ENCODE measurements at regions not wholly inside any gene's neighbourhood (a gene's known extent, or its start where the extent isn't known, plus 50 kb on each side); places are given as distances from the start of the nearest gene placed in this dataset.

GRCh38 chr2:30323499-30323898 lies 92.2 kb downstream of the LBH start:
- no TSS peak for BruUV-seq (replicated peaks)

More at GRCh38 chr2:30323499-30323898, 92.2 kb downstream of the LBH start:
- intact Hi-C loops (cut with micrococcal nuclease): no loop called here
- Histone ChIP-seq H4K20me1 (ENCODE audit: insufficient read depth) (no peaks in the 10 kb centered on the region), H3K4me1 (ENCODE audit: control insufficient read depth in 1 of 2, insufficient read depth in 2 of 2, low read length in 2 of 2) (no peaks in the 10 kb centered on the region), H3K9ac (ENCODE audit: low read length) (no peak overlapping the region), H3K9me3 (ENCODE audit: control insufficient read depth in 1 of 2, insufficient read depth in 1 of 2, low read depth in 1 of 2, low read length in 2 of 2) (no peaks in the 10 kb centered on the region), H3K36me3 (ENCODE audit: control insufficient read depth in 1 of 2, insufficient read depth in 2 of 2, low read length in 2 of 2) (no peaks in the 10 kb centered on the region), H3K79me2 (ENCODE audit: insufficient read depth, low read length) (no peaks in the 10 kb centered on the region), H2AFZ (ENCODE audit: low read depth, low read length, poor library complexity, severe bottlenecking) (no peak overlapping the region), H3K27ac (ENCODE audit: low read depth, low read length) (no peak overlapping the region), H3K27me3 (ENCODE audit: insufficient read depth, low read length) (no peaks in the 10 kb centered on the region), H3K4me2 (ENCODE audit: low read length) (no peak overlapping the region), H3K9me2 (ENCODE audit: insufficient read depth) (no peaks in the 10 kb centered on the region), H3K4me3 (replicated peaks in 1 of 2; ENCODE audit: low read depth in 1 of 2, low read length in 2 of 2) (no peak overlapping the region)
- no peak for TF ChIP-seq TCF7L2 (IDR thresholded peaks at IDR 0.05; ENCODE audit: borderline replicate concordance, extremely low read depth, insufficient read depth, insufficient read length)
- no peak for TF ChIP-seq POLR2A (IDR thresholded peaks at IDR 0.05; ENCODE audit: borderline replicate concordance, extremely low read depth, insufficient read depth, insufficient read length)
- TF ChIP-seq SP1 (IDR thresholded peaks at IDR 0.05; ENCODE audit: low read depth): no peak
- no peak for TF ChIP-seq CEBPB (IDR thresholded peaks at IDR 0.05; ENCODE audit: low read depth)
- TF ChIP-seq SRF (IDR thresholded peaks at IDR 0.05; ENCODE audit: low read depth): no peak
- no peak for TF ChIP-seq POLR2AphosphoS5 (IDR thresholded peaks at IDR 0.05; ENCODE audit: low read depth, low read length)
- no peak for TF ChIP-seq ZNF274 (IDR thresholded peaks at IDR 0.05; ENCODE audit: low read depth, low read length)
- TF ChIP-seq ZBTB33 (IDR thresholded peaks at IDR 0.05; ENCODE audit: extremely low read depth, insufficient replicate concordance, low read length): no peak
- no peak for TF ChIP-seq SIN3A (IDR thresholded peaks at IDR 0.05; ENCODE audit: low read depth)
- no peak for TF ChIP-seq FOSL1 (IDR thresholded peaks at IDR 0.05; ENCODE audit: low read depth)
- no peak for TF ChIP-seq EZH2 (IDR thresholded peaks at IDR 0.05)
- no peak for TF ChIP-seq YY1 (IDR thresholded peaks at IDR 0.05; ENCODE audit: extremely low read depth, insufficient replicate concordance, low read depth, low read length)
- TF ChIP-seq EGR1 (IDR thresholded peaks at IDR 0.05; ENCODE audit: low read depth): no peak
- ChIA-PET CTCF (no interaction called here), POLR2A (no interaction called here), RAD21 (ENCODE audit: low non-redundant PET in 1 of 2, low total read pairs in 2 of 2, uncharacterized antibody in 2 of 2, unreplicated experiment in 2 of 2) (no interaction called here)
- ATAC-seq (no peak), DNase-seq (ENCODE audit: low read depth, low spot score) (no peak)
